HT1080 (cell line): ENCODE measurements at regions not wholly inside any gene's neighbourhood (a gene's known extent, or its start where the extent isn't known, plus 50 kb on each side); places are given as distances from the start of the nearest gene placed in this dataset.

ENCODE experiments used
- DNase-seq: peaks from one replicate; pipeline ENCODE4 v3.0.0-alpha.2; 2015; ENCODE audit warnings: low read depth

- DNase-seq, result no peak
Measured at GRCh38 chr13:64817691-64818090, 2412.4 kb downstream of the PCDH9 start.

- DNase-seq, result peak; percentile 57
Measured at GRCh38 chr13:64810750-64811149, 2419.4 kb downstream of the PCDH9 start.

- DNase-seq, result no peak
Measured at GRCh38 chr13:64808704-64809103, 2421.4 kb downstream of the PCDH9 start.

- no peak for DNase-seq
Measured at GRCh38 chr13:64801768-64802167, 2428.4 kb downstream of the PCDH9 start.

- DNase-seq, result no peak
Measured at GRCh38 chr13:64798422-64798821, 2431.7 kb downstream of the PCDH9 start.

- DNase-seq, result no peak
Measured at GRCh38 chr13:64793592-64793991, 2436.5 kb downstream of the PCDH9 start.

GRCh38 chr13:64793131-64793530 is 2437.0 kb downstream of the PCDH9 start:
- no peak for DNase-seq

GRCh38 chr13:64791373-64791772 is 2438.8 kb downstream of the PCDH9 start:
- DNase-seq, result no peak

GRCh38 chr13:64782466-64782865 is 2447.7 kb downstream of the PCDH9 start:
- peak; percentile 21 for DNase-seq

- no peak for DNase-seq
Measured at GRCh38 chr13:64778002-64778401, 2452.1 kb downstream of the PCDH9 start.

GRCh38 chr13:64774915-64775314 is 2455.2 kb downstream of the PCDH9 start:
- no peak for DNase-seq

- no peak for DNase-seq
Measured at GRCh38 chr13:64770743-64771142, 2459.4 kb downstream of the PCDH9 start.

GRCh38 chr13:64767054-64767453 is 2463.1 kb downstream of the PCDH9 start:
- DNase-seq, result no peak

GRCh38 chr13:64765636-64766035 is 2464.5 kb downstream of the PCDH9 start:
- no peak for DNase-seq

- DNase-seq, result no peak
Measured at GRCh38 chr13:64758521-64759244, 2471.5 kb downstream of the PCDH9 start.

GRCh38 chr13:64756621-64757020 is 2473.5 kb downstream of the PCDH9 start:
- DNase-seq, result no peak

GRCh38 chr13:64755961-64756360 is 2474.2 kb downstream of the PCDH9 start:
- no peak for DNase-seq

GRCh38 chr13:64753233-64754000 is 2476.7 kb downstream of the PCDH9 start:
- no peak for DNase-seq

GRCh38 chr13:64749301-64749700 is 2480.8 kb downstream of the PCDH9 start:
- no peak for DNase-seq

- DNase-seq, result no peak
Measured at GRCh38 chr13:64746845-64747244, 2483.3 kb downstream of the PCDH9 start.

GRCh38 chr13:64740493-64740892 is 2489.6 kb downstream of the PCDH9 start:
- no peak for DNase-seq

- no peak for DNase-seq
Measured at GRCh38 chr13:64725492-64725891, 2504.6 kb downstream of the PCDH9 start.

GRCh38 chr13:64723724-64724123 is 2506.4 kb downstream of the PCDH9 start:
- peak; percentile 95 for DNase-seq
